ENCODE measurements at regions not wholly inside any gene's neighbourhood (a gene's known extent, or its start where the extent isn't known, plus 50 kb on each side); places are given as distances from the start of the nearest gene placed in this dataset.
A peak's percentile ranks its signal among the peaks of the same experiment; 100 is the strongest.

- no peak for DNase-seq (ENCODE audit: low read depth)
- H3K4me3 ChIP-seq (ENCODE audit: control insufficient read depth, low read depth, low read length): no peak overlapping the region
- TF ChIP-seq, protein P1, sequence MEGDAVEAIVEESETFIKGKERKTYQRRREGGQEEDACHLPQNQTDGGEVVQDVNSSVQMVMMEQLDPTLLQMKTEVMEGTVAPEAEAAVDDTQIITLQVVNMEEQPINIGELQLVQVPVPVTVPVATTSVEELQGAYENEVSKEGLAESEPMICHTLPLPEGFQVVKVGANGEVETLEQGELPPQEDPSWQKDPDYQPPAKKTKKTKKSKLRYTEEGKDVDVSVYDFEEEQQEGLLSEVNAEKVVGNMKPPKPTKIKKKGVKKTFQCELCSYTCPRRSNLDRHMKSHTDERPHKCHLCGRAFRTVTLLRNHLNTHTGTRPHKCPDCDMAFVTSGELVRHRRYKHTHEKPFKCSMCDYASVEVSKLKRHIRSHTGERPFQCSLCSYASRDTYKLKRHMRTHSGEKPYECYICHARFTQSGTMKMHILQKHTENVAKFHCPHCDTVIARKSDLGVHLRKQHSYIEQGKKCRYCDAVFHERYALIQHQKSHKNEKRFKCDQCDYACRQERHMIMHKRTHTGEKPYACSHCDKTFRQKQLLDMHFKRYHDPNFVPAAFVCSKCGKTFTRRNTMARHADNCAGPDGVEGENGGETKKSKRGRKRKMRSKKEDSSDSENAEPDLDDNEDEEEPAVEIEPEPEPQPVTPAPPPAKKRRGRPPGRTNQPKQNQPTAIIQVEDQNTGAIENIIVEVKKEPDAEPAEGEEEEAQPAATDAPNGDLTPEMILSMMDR (IDR thresholded peaks at IDR 0.05; ENCODE audit: control insufficient read depth, insufficient read depth, low read depth, low read length, missing control alignments): no peak
Observed at GRCh38 chr13:106153041-106153440, 382.4 kb downstream of the EFNB2 start.

- H3K4me3 ChIP-seq (ENCODE audit: control insufficient read depth, low read depth, low read length): no peak overlapping the region
- TF ChIP-seq, protein P1 (IDR thresholded peaks at IDR 0.05; ENCODE audit: control insufficient read depth, insufficient read depth, low read depth, low read length, missing control alignments): no peak
- DNase-seq (ENCODE audit: low read depth): no peak
Observed at GRCh38 chr13:106152047-106152446, 383.4 kb downstream of the EFNB2 start.

DNA sequence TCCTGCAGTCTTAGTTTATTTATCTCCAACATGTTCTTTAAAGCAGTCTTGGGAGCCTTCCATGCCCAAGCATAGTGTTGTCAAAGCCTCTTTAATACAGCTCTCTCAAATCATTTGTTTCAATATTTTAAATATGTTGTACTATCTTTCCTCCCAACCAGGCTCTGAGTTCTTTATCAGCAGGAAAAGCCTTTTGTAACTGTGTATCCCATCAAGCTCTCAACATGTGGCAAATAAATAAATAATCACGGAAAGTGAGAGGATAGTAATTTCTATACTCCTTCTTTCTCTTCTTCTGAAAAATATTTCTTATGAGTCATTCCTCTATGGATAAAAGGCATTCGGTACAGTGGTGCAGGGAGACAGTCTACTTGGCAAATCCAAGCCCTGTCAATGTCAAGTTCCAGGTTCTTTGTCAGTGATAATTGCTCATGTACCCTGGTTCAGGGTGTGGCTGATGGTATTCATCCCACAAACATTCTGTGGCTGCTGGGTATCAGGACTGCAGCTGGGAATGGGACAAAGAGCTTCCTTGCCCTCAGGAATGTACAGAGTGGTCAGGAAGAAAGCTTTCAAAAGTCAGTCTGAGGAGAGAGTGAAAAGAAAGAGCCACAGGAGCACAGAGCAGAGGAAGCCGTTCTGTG, 384.3 kb downstream of the EFNB2 start:
- DNase-seq (ENCODE audit: low read depth): peak; percentile 93
- no peak overlapping the region for H3K4me3 ChIP-seq (ENCODE audit: control insufficient read depth, low read depth, low read length)
- TF ChIP-seq, protein P1 (IDR thresholded peaks at IDR 0.05; ENCODE audit: control insufficient read depth, insufficient read depth, low read depth, low read length, missing control alignments): no peak

DNA sequence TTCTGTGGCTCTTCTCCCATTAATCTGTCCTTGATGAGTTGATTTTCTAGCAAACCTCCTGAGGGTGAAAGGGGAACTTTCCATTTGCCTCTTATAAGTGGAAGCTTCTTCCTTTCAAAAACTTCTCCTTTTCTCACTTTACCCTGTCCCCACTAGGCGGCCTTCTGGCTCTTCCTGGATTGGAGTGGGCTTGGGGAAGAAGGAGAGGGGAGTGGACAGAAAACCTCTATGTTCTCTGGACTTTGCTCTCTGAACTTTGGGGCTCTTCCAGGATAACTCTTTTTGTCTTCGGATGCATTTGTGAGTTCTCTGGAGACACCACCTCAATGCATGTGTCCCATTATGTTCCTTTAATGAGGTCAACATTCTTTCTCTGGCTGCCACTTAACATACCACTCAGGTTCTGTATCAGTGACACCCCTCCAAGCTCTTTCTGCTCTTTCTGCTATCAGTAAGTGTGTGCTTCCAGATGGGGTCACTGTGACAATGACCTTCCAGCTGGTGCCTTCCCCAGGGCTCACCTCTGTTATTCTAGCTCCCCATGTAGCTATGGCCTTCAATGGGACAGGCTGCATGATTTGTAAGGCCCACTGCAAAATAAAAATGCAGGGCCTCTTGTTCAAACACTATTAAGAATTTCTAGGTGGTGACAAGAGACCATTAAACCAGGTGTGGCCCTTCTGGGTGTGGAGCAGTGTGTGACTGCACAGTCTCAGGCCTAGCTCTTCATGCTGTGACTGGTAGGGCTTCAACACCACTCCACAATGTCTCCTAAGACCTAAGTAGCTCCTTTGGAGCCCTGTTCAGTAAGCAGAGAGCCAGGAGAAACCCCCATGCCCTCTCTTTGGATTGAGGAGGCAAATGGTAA, 389.2 kb downstream of the EFNB2 start:
- no peak overlapping the region for H3K4me3 ChIP-seq (ENCODE audit: control insufficient read depth, low read depth, low read length)
- TF ChIP-seq, protein P1 (IDR thresholded peaks at IDR 0.05; ENCODE audit: control insufficient read depth, insufficient read depth, low read depth, low read length, missing control alignments): no peak
- no peak for DNase-seq (ENCODE audit: low read depth)

DNA sequence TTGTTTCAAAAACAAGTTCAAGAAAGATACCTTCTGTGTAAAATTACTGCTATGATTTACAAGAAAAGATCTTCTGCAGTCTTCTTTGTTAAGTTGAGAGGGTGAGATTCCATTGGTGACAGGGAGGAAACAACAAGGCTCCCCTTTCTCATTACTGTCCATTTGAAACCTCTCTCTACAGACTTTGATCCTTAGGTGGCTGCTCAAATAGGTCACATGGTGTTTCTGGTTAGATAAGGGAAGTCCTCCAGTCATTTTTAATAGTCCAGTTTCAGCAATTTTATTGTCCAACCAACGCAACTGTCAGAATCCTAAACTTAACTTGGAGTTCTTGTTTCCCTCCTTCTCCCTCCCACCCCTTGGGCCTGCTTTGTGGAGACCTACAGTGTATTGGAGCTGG, 390.4 kb downstream of the EFNB2 start:
- TF ChIP-seq, protein P1 (IDR thresholded peaks at IDR 0.05; ENCODE audit: control insufficient read depth, insufficient read depth, low read depth, low read length, missing control alignments): no peak
- no peak for DNase-seq (ENCODE audit: low read depth)
- no peak overlapping the region for H3K4me3 ChIP-seq (ENCODE audit: control insufficient read depth, low read depth, low read length)

- DNase-seq (ENCODE audit: low read depth): no peak
- no peak overlapping the region for H3K4me3 ChIP-seq (ENCODE audit: control insufficient read depth, low read depth, low read length)
- TF ChIP-seq, protein P1 (IDR thresholded peaks at IDR 0.05; ENCODE audit: control insufficient read depth, insufficient read depth, low read depth, low read length, missing control alignments): no peak
Observed at GRCh38 chr13:106143930-106144709, 391.3 kb downstream of the EFNB2 start.

Measured in AG09309 (cell line).